AG08395 (cell line): ENCODE measurements at regions not wholly inside any gene's neighbourhood (a gene's known extent, or its start where the extent isn't known, plus 50 kb on each side); places are given as distances from the start of the nearest gene placed in this dataset.

ENCODE experiments used
- DNase-seq: peaks from one replicate; pipeline ENCODE4 v3.0.0; 2012; ENCODE audit warnings: mixed read lengths, low spot score

GRCh38 chr3:40817017-40817416, 292.3 kb downstream of the ZNF621 start:
- no peak for DNase-seq

- DNase-seq = no peak
These were observed 296.6 kb downstream of the ZNF621 start for GRCh38 chr3:40821315-40821714.

- no peak for DNase-seq
These were observed 302.5 kb downstream of the ZNF621 start for GRCh38 chr3:40827226-40827625.

GRCh38 chr3:40827942-40828688, 303.4 kb downstream of the ZNF621 start:
- DNase-seq = peak; percentile 6

GRCh38 chr3:40828741-40829415, 304.1 kb downstream of the ZNF621 start:
- DNase-seq = no peak

GRCh38 chr3:40829876-40830275, 305.1 kb downstream of the ZNF621 start:
- DNase-seq = no peak

GRCh38 chr3:40837300-40837699, 312.5 kb downstream of the ZNF621 start:
- DNase-seq = no peak

GRCh38 chr3:40841131-40841530, 316.4 kb downstream of the ZNF621 start:
- DNase-seq = no peak

- DNase-seq = no peak
These were observed 316.9 kb downstream of the ZNF621 start for GRCh38 chr3:40841570-40842109.

GRCh38 chr3:40842714-40843113, 318.0 kb downstream of the ZNF621 start:
- no peak for DNase-seq

GRCh38 chr3:40843208-40843624, 318.5 kb downstream of the ZNF621 start:
- no peak for DNase-seq

GRCh38 chr3:40843851-40844548, 319.2 kb downstream of the ZNF621 start:
- DNase-seq = no peak

- DNase-seq = no peak
These were observed 320.1 kb downstream of the ZNF621 start for GRCh38 chr3:40844896-40845295.

- DNase-seq = no peak
These were observed 320.7 kb downstream of the ZNF621 start for GRCh38 chr3:40845447-40845846.

- DNase-seq = no peak
These were observed 321.2 kb downstream of the ZNF621 start for GRCh38 chr3:40845916-40846315.

GRCh38 chr3:40846451-40846850, 321.7 kb downstream of the ZNF621 start:
- DNase-seq = no peak

GRCh38 chr3:40847551-40847992, 322.8 kb downstream of the ZNF621 start:
- DNase-seq = no peak

GRCh38 chr3:40848421-40848820, 323.7 kb downstream of the ZNF621 start:
- no peak for DNase-seq

- DNase-seq = no peak
These were observed 326.1 kb downstream of the ZNF621 start for GRCh38 chr3:40850861-40851260.

GRCh38 chr3:40851836-40852235, 327.1 kb downstream of the ZNF621 start:
- no peak for DNase-seq

- no peak for DNase-seq
These were observed 328.0 kb downstream of the ZNF621 start for GRCh38 chr3:40852712-40853111.

- no peak for DNase-seq
These were observed 328.7 kb downstream of the ZNF621 start for GRCh38 chr3:40853474-40853873.

GRCh38 chr3:40855871-40856270, 331.1 kb downstream of the ZNF621 start:
- no peak for DNase-seq
